AG09309 (cell line): ENCODE measurements at regions not wholly inside any gene's neighbourhood (a gene's known extent, or its start where the extent isn't known, plus 50 kb on each side); places are given as distances from the start of the nearest gene placed in this dataset.

ENCODE experiments used
- DNase-seq: peaks from one replicate; pipeline ENCODE4 v3.0.0-alpha.2; 2010; ENCODE audit warnings: low read depth
- H3K4me3 ChIP-seq: 2 replicates; pipeline ENCODE4 v1.5.1; 2011; ENCODE audit warnings: mild to moderate bottlenecking, low read depth, low read length, moderate library complexity; ENCODE audit not compliant: control insufficient read depth
- TF ChIP-seq, protein P1 (sequence below): IDR thresholded peaks from 2 replicates; pipeline ENCODE4 v1.5.1; 2011; ENCODE audit warnings: mild to moderate bottlenecking, low read depth, low read length, inconsistent platforms; ENCODE audit not compliant: insufficient read depth, control insufficient read depth; ENCODE audit errors: missing control alignments

DNA sequence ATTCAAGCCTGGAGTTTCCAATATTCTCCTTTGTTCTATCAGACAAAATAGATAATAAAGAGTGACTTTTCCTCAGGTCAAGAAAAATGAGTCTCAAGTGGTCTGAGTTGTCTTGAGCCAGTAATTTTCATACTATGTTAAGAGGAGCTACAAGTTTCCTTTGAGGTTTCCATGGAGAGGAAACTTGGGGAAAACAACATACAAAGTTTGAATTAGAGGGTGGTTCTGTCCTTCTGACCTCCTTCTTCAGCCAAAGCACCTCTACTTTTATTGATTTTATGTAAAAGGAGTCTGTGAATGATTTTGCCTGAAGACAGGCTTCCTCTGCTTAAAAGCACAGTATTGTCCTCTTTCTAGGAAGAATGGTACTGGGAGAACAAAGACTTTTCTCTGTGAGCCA is 497.2 kb upstream of the PKN2 start:
- TF ChIP-seq, protein P1, sequence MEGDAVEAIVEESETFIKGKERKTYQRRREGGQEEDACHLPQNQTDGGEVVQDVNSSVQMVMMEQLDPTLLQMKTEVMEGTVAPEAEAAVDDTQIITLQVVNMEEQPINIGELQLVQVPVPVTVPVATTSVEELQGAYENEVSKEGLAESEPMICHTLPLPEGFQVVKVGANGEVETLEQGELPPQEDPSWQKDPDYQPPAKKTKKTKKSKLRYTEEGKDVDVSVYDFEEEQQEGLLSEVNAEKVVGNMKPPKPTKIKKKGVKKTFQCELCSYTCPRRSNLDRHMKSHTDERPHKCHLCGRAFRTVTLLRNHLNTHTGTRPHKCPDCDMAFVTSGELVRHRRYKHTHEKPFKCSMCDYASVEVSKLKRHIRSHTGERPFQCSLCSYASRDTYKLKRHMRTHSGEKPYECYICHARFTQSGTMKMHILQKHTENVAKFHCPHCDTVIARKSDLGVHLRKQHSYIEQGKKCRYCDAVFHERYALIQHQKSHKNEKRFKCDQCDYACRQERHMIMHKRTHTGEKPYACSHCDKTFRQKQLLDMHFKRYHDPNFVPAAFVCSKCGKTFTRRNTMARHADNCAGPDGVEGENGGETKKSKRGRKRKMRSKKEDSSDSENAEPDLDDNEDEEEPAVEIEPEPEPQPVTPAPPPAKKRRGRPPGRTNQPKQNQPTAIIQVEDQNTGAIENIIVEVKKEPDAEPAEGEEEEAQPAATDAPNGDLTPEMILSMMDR, result no peak
- no peak overlapping the region for H3K4me3 ChIP-seq
- DNase-seq, result no peak

DNA sequence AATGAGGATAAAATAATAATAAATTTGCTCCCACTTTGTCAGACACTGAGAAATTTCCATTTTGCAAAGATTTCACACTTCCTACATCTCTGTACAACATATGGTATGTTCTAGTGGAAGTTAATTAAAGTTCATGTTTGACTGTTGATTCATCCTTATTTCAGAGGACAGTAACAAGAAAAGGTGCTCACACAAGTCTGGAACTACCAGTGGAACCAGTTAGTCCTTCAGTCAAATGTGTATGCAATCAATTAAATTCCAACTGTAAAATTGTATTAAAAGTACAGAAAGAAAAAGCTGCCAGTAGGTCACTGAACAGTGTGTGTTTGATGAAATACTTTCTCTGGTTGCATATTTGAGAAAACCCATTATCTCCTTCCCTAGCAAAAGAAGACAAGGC is 496.0 kb upstream of the PKN2 start:
- TF ChIP-seq, protein P1, result no peak
- H3K4me3 ChIP-seq, result no peak overlapping the region
- DNase-seq, result no peak

DNA sequence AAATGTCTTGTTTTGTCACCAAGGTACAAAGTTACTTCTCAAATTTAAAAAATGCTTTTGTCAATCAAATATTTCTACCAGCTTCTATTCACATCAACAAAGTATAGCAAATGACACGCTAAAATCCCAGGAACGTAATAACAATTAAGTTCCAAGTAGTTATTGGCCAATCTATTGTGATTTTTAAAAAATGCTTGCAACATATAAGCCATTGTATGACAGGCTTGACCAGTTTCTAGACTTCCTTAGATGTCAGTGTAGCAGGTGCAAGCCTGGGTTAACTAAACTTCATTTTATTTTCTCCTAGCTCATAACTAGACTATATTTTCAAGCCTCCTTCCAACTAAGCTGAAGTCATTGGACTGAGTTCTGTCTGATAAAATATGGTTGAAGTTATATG is 494.5 kb upstream of the PKN2 start:
- no peak for DNase-seq
- TF ChIP-seq, protein P1, result no peak
- no peak overlapping the region for H3K4me3 ChIP-seq

DNA sequence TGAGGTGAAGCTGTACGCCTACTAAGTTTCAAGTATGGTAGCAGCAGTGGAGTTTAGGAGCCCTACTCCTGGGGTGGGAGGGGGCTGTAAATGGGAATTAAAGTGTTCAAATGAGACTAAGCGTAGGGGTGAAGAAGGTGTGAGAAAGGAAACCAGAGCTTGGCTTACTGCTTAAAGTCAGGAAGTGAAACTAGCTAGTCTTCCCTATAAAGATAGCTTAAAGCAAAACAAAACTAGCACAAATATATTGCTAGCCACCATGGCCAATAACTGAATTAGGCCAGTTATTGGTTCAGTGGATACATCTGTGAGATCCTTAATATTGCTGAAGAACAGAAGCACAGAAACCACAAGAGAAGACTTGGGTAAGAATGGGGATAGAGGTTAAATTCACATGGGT is 492.2 kb upstream of the PKN2 start:
- TF ChIP-seq, protein P1, result no peak
- DNase-seq, result no peak
- no peak overlapping the region for H3K4me3 ChIP-seq

DNA sequence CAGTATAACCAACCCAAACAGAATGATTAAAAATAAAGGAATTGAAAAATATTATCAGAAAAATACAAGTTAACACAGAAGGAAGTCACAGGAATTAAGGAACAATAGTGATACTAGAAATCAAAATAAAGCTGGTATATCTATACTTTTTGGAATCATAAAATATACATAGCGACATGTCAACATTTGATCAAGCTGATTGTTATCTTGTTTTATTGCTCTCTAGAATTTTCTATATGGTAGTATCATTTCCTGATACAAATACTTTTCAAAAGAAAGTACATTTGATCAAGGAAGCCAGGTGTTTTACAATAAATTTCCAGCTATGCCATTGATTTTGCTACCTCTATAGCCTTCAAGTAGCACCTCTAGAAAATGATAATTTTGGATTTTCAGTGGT is 489.5 kb upstream of the PKN2 start:
- no peak for DNase-seq
- H3K4me3 ChIP-seq, result no peak overlapping the region
- TF ChIP-seq, protein P1, result no peak

DNA sequence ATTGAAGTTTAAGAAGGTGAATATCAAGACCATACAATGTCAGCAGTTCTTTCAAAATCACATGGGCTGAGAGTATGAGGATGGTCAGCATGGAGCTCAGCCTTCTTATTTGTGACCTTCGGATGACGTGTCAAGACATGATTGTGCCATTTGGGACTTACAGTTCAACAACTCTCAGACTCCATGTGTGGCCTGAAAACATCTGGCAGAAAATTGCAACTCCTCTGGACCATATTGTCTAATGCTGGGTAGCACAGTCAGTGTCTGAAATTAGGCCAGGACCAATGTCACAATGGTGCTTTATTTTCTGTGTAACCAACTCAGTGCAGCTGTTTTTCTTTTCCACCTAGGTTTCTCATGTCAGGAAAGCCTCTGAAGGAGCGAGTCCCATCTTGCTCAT is 483.5 kb upstream of the PKN2 start:
- TF ChIP-seq, protein P1, result no peak
- DNase-seq, result no peak
- no peak overlapping the region for H3K4me3 ChIP-seq

DNA sequence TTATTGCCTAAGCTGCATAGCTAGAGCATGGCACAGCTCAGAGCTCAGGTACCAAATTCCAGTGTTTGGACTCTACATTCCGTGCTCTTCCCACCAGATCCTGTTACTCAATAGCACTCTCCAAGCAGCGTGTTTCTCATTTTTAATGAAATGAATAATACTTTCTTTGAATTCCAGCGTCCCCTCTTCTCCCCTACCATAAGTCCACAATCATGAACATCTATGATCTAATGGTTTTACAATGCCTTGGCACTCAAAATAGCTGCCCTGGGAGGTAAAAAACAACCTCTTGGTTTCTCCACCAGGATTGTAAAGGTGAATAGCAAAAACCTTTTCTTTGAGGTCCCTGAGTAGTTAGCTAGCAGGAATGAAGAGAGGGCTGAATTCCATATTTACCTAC is 480.0 kb upstream of the PKN2 start:
- TF ChIP-seq, protein P1, result no peak
- H3K4me3 ChIP-seq, result no peak overlapping the region
- DNase-seq, result no peak
